ENCODE measurements at regions not wholly inside any gene's neighbourhood (a gene's known extent, or its start where the extent isn't known, plus 50 kb on each side); places are given as distances from the start of the nearest gene placed in this dataset.

DNA sequence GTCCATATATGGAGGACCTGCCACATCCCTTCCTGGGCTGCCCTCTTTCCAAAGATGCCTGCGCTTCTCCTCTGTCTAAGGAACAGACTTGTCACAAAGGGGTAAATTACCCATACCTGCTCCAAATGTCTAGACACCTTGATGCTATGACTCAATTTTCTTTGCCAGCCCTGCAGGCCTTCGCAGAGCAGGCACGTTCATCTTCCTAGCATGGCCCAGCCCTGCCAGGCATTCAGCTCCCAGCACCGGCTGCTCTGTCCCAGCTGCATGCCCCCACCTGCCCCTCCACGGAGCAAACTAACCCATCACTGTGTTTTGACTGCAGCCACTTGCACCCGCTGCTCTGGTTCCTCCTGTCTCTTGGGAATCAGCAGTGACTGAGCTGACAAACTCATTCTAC is 526.1 kb downstream of the MIAT start:
- H3K9me3 ChIP-seq = no peaks in the 10 kb centered on the region
- no peak overlapping the region for H3K27ac ChIP-seq
- no peak overlapping the region for H3K4me3 ChIP-seq
- intact Hi-C loops (cut with DNase I) = no loop called here
- no peak for ATAC-seq
- no peak for DNase-seq
- TF ChIP-seq, protein P1, sequence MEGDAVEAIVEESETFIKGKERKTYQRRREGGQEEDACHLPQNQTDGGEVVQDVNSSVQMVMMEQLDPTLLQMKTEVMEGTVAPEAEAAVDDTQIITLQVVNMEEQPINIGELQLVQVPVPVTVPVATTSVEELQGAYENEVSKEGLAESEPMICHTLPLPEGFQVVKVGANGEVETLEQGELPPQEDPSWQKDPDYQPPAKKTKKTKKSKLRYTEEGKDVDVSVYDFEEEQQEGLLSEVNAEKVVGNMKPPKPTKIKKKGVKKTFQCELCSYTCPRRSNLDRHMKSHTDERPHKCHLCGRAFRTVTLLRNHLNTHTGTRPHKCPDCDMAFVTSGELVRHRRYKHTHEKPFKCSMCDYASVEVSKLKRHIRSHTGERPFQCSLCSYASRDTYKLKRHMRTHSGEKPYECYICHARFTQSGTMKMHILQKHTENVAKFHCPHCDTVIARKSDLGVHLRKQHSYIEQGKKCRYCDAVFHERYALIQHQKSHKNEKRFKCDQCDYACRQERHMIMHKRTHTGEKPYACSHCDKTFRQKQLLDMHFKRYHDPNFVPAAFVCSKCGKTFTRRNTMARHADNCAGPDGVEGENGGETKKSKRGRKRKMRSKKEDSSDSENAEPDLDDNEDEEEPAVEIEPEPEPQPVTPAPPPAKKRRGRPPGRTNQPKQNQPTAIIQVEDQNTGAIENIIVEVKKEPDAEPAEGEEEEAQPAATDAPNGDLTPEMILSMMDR (IDR thresholded peaks at IDR 0.05) = no peak
- no peaks in the 10 kb centered on the region for H3K4me1 ChIP-seq
- no peaks in the 10 kb centered on the region for H3K36me3 ChIP-seq
- no peaks in the 10 kb centered on the region for H3K27me3 ChIP-seq

DNA sequence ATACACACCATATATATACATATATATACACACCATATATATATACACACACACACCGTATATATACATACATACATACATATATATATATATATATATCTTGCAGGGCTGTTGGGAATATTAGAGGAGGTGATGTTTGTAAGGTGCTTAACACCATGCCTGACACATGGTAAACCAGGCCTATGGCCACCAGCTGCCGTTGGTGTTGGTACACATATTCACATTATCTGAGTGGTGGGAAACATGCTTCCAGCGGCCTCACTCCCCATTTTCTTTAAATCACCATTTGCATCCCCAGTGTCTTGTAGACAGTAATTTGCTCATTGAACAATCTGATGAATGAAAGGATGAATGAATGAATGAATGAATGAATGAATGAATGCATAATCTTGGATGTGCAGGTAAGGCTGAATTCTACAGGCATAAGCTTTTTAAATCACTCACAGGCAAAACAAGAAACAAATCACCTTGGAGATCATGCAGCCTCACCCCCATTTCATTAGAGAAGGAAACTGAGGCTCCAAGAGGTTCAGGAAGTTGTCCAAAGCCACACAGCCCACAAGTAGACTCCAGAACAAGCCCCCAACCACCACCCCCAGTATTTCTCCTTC is 527.8 kb downstream of the MIAT start:
- no peak for ATAC-seq
- no peak overlapping the region for H3K4me3 ChIP-seq
- no peaks in the 10 kb centered on the region for H3K36me3 ChIP-seq
- no peak overlapping the region for H3K27ac ChIP-seq
- DNase-seq = no peak
- H3K27me3 ChIP-seq = no peaks in the 10 kb centered on the region
- intact Hi-C loops (cut with DNase I) = no loop called here
- TF ChIP-seq, protein P1 (IDR thresholded peaks at IDR 0.05) = no peak
- no peaks in the 10 kb centered on the region for H3K9me3 ChIP-seq
- H3K4me1 ChIP-seq = no peaks in the 10 kb centered on the region

DNA sequence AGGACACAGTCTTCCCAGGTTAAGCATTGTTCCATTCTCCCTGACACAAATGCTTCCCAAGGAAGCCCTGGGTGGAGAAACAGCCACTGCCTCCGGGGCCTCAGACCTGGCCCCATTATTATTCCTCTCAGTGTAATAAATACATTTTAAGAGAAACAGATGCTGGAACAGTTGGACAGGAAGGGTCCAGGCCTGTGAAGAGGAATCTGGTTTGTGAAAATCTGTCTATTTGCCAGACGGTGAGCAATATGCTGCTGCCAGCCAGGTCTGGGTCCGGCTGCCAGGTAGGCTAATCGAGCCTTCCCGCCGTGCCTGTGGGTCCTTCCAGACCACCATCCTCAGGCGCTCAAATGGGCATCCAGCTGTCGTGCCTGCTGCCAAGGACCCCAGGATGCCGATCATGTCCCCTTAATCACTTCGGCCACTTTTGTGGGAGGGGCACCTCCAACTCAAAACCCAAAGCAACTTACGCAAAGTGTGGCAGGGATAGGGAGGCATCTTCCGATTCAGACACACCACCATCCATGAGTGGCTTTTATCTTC is 528.4 kb downstream of the MIAT start:
- no peak for DNase-seq
- intact Hi-C loops (cut with DNase I) = no loop called here
- no peak overlapping the region for H3K4me3 ChIP-seq
- no peaks in the 10 kb centered on the region for H3K27me3 ChIP-seq
- TF ChIP-seq, protein P1 (IDR thresholded peaks at IDR 0.05) = no peak
- H3K9me3 ChIP-seq = no peaks in the 10 kb centered on the region
- no peaks in the 10 kb centered on the region for H3K36me3 ChIP-seq
- no peak for ATAC-seq
- H3K4me1 ChIP-seq = no peaks in the 10 kb centered on the region
- no peak overlapping the region for H3K27ac ChIP-seq

DNA sequence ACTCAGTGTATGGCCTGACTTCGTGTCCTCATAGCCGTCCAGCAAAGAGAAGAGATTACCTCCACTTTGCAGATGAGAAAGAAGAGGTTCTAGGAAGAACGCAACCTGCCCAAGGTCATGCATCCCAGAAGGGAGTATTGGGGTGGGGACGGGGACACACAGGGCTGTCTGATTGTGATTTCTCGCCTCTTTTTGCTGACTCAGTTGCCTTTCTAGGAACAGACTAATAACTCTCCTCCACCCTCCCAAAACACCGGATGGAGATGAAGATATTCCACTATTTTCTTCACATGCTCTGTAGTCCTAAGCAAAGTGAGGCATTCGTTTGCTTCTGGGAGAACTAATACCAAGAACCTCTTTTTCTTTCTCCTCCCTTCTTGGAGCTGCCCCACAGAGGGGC is 529.3 kb downstream of the MIAT start:
- H3K36me3 ChIP-seq = no peaks in the 10 kb centered on the region
- intact Hi-C loops (cut with DNase I) = no loop called here
- DNase-seq (no peak), ATAC-seq (no peak)
- no peak overlapping the region for H3K27ac ChIP-seq
- TF ChIP-seq, protein P1 (IDR thresholded peaks at IDR 0.05) = no peak
- no peak overlapping the region for H3K4me3 ChIP-seq
- H3K9me3 ChIP-seq = no peaks in the 10 kb centered on the region
- no peaks in the 10 kb centered on the region for H3K4me1 ChIP-seq
- H3K27me3 ChIP-seq = no peaks in the 10 kb centered on the region

DNA sequence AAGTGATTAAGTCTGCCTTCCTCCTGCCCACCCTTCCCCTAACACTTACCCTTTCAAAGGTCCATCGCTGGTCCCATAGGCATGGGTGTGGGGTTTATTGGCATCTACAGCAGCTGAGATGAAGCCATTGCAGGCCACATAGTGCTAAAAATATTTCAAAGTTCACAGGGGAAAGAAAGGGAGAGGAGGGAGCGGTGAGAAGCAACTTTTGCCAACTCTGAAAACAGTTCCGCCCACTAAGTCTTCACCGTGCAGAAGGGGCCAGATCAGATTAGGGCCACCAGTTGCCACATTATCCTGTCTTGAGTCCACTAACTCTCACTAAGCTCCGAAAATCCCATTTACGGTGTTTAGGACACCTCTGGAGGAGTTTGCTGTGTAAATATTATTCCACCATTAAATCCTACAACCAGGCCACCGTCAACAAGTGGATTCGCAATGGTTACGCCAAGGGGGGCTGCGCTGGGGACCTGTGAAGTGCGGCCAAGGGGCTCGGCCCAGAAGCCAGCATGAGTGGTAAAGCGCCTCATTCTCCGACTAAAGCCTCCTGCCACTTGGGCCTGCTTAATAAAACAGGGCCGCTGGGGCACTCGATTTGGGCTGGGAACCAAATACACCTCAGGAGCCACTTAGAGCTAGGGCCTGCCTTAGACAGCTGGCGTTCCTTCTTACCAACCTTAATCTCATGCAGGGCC is 534.9 kb downstream of the MIAT start:
- Histone ChIP-seq H3K4me1 (no peaks in the 10 kb centered on the region), H3K27me3 (peaks cover 5% of the 10 kb centered on the region), H3K4me3 (no peak overlapping the region), H3K27ac (no peak overlapping the region), H3K36me3 (no peaks in the 10 kb centered on the region), H3K9me3 (no peaks in the 10 kb centered on the region)
- intact Hi-C loops (cut with DNase I) = no loop called here
- TF ChIP-seq, protein P1 (IDR thresholded peaks at IDR 0.05) = no peak
- ATAC-seq (no peak), DNase-seq (no peak)
